T47D (cell line): ENCODE measurements at regions not wholly inside any gene's neighbourhood (a gene's known extent, or its start where the extent isn't known, plus 50 kb on each side); places are given as distances from the start of the nearest gene placed in this dataset.
"Not testable (repeated sequence)": the region's sequence is repeated elsewhere in the genome, so short reads cannot be mapped to it uniquely, and the experiment has no call there.

ENCODE experiments used
- DNase-seq, 2 experiments: peaks; one replicate each; pipeline versions ENCODE4 v3.0.0 to v3.0.0-alpha.2; 2011 to 2012; ENCODE audit warnings: low read depth in 1 of 2, low spot score in 1 of 2
- JUND ChIP-seq: IDR thresholded peaks from 2 replicates; pipeline ENCODE4 v1.6.1; 2012; ENCODE audit warnings: low read depth
- in situ Hi-C: cut with HindIII; loops from 2 replicates; pipeline ENCODE4 v1.10.0; 2016; ENCODE audit warnings: low sequenced_read_pairs, low pct_unique_long_range_greater_than_20kb

DNA sequence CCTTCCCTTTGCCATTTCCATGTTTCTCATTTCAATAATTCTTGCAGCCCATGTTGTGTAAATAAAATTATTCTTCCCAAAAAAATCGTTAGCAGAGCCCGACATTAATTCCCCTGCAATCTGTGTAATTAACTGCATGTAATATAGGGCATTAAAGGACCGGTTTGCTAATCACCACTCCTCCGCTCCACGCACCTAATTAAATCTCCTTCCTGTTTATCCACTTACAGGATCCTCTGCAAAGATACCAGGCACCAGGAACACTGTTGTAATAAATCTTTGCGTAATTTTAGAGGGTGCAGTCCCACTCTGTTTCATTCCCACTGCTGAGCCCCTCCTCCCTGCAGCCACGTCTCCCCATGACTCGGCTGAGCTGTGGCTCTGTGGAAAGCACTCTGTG lies 105.0 kb upstream of the PPP1R26 start:
- in situ Hi-C loops: no loop called here
- no peak for DNase-seq
- no peak for TF ChIP-seq JUND

DNA sequence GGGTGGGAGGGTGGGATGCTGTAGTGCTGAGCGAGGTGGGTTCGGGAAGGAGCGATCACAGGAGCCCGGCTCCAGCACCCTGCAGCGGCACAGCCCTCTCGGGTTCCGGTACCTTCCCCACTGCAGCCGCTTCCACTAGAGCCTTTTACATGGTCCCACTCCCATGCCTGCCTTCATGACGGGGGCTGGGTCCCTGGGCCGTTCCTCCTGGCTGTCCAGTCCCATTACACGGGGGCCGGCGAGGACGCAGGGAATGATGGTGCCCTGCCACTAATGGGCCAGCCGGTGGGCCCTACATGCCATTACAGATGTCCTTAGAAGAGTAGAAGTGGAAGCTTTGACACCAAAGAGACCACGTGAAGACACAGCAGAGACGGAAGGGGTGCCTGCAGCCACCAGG lies 104.6 kb upstream of the PPP1R26 start:
- DNase-seq: no peak
- in situ Hi-C loops: no loop called here
- no peak for TF ChIP-seq JUND

DNA sequence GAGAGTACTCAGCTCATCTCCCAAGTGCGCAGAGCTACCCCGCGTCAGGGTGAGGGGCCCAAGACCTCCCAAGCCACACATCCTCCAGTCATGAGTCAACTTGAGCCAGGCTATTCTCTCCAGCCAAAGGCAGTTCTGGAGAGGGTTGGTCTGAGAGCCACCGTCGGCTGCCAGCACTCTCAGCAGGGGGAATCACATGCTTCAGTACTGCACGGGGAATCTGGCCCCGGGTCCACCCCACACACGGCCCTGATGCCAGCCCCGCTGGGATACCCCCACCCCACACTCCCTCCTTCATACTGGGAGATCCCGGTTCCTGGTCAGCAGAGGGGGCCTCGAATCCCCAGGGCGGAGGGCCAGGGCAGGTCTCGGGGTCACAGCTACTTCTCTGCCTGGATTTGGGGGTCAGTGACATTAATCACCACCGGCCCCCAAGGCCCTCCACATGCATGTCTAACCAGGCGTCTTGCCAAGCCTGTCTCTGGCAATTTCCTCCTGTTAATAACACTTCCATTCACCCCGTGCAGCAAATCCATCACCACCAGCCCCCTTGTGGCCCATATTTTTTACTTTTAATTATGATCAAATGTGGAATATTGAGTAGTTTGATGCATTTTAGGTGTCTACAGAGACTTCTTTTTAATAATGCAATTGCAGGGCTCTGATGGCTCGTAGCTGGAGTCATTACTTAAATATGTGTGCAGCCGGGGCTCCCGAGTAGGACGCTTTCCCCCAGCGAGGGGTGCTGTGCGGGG lies 102.9 kb upstream of the PPP1R26 start:
- TF ChIP-seq JUND: no peak
- in situ Hi-C loops: no loop called here
- no peak for DNase-seq

DNA sequence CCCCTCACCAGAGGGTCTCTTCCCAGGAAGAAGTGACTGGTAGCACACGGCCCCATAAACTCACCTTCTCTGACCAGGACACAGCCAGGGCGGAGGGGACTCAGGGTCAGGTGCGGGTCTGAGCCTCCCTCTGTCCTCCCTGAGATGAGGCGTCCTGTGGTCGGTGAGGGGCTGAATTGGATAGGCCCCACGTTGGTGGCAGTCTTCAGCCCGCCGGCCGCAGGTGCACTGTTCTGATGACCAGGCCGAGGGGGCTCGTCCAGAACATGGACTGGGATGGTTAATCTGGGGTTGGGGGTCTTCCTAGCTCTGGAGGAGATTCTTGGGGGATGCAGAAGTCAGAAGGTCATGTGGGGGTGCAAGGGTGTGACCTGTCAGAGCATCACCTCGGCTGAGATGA lies 102.2 kb upstream of the PPP1R26 start:
- TF ChIP-seq JUND: no peak
- in situ Hi-C loops: no loop called here

DNA sequence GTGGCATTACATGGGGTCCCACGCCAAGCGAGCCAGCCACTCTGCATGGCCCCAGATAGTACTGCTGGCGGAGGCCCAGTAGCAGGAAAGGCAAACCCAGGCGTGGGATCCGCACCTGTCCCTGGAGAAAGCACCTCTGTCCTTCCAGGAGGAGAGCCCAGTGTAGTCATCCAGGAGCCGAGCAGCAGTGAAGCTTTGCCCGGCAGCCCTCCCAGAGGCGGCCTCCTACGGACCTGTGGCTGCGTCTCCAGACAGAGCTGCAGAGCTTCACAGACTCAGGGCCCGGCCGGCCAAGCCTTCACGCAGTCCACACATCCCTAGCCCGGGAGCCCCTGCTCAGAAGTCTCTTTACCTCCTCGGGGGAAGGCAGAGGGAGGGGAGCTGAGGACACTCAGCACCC lies 100.8 kb upstream of the PPP1R26 start:
- TF ChIP-seq JUND: no peak
- DNase-seq: no peak
- in situ Hi-C loops: no loop called here

More for the DNA sequence above, 102.2 kb upstream of the PPP1R26 start:
- DNase-seq: no peak

DNA sequence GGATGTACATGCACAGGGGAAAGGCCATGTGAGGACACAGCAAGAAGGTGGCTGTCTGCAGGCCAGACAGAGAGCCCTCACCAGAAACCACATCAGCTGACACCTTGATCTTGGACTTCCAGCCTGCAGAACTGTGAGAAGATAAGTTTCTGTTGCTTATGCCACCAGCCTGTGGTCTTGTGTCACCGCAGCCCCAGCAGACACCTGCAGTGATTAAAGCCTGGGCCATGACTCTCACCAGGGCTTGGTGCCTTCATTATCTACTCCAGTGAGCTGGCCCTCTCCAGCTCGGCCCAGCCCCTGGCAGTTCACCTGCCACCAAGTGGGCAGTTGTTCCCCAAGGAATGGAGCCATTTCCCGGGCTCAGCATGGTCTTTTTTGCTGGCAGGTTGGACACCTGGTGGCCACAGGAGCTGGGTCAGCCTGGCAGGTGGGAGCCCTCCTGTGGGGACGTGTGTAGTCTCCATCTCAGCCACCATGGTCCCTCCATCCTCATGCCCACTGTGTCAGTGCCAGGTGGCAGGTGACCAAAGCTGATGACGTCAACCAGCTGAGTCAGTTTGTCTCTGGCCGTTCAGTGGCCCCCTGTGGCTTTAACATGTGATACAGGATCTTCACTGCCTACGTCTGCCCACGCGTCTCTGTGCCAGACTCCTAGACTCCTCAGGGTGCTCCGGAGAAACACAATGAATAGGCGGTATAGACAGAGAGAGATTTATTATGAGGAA lies 99.9 kb upstream of the PPP1R26 start:
- in situ Hi-C loops: no loop called here
- DNase-seq: no peak
- TF ChIP-seq JUND: no peak

DNA sequence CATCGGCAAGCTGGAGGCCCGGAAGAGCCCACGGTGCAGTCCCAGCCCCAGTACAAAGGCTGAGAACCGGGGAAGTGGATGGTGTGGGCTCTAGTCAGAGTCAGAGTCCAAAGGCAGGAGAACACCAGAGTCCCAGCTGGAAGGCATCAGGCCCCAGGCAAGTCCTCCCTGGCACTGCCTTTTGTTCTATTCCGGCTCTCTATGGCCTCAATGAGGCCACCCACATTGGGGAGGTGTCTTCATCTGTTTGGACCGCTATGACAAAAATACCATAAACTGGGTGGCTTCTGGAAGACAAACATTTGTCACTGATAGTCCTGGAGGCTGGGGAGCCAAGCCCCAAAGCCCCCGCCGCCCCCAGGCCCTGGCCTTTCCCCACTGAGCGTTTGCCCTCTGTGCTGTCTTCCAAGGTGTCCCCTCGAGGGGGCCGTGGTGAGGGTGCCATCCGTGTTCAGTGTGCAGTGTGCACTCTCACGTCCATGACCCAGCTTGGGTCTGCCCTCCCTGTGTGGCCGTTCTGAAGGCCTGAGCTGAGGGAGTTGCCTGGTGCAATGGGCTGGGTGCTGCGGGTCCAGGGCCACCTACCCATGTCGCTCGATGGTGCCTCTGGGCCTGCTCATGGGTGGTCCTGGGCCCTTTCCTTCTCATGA lies 99.1 kb upstream of the PPP1R26 start:
- DNase-seq: no peak

DNA sequence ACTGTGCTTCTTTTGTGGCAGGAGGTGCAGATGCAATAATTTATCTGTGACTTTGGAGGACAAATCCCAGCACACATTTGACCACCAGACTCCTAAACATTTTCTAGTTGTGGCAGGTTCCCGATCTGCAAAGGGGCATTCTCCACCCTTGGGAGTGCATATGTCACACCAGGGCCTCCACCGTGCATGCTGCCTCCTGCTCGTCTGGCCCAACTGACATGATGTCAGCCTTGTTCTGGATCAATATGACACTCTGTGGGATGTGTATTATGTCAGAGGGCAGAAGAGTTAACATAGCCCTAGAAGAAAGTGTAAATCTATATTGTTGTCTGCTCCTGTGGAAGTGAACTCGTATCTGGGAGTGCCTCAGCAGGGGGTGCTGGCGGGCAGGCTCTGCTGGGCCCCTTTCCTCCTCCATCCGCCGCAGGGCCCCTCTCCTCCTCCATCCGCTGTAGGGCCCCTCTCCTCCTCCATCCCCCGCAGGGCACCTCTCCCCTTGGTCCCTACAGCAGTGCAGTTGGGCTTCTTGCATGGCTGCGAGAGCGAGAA lies 97.7 kb upstream of the PPP1R26 start:
- no peak for DNase-seq
- in situ Hi-C loops: no loop called here
- no peak for TF ChIP-seq JUND

More for the DNA sequence above, 99.1 kb upstream of the PPP1R26 start:
- no peak for TF ChIP-seq JUND
- in situ Hi-C loops: no loop called here

DNA sequence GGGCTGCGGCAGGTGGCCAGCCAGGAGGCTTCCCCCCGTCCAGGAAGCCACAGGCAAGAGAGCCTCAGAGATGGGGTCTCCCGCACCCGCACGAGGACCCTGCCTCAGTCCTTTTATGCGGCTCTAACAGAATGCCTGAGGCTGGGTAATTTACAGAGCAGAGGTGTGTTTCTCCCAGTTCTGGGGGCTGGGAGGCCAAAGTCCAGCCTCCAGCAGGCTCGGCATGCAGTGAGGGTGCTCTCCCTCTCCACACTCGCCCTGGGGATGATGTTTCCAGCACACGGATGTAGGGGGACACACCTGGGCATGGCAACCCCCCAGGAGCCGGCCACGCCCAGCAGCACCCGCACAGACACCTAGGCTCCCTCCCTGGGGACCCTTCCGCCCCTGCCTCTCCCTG lies 95.4 kb upstream of the PPP1R26 start:
- no peak for TF ChIP-seq JUND
- in situ Hi-C loops: no loop called here
- no peak for DNase-seq

DNA sequence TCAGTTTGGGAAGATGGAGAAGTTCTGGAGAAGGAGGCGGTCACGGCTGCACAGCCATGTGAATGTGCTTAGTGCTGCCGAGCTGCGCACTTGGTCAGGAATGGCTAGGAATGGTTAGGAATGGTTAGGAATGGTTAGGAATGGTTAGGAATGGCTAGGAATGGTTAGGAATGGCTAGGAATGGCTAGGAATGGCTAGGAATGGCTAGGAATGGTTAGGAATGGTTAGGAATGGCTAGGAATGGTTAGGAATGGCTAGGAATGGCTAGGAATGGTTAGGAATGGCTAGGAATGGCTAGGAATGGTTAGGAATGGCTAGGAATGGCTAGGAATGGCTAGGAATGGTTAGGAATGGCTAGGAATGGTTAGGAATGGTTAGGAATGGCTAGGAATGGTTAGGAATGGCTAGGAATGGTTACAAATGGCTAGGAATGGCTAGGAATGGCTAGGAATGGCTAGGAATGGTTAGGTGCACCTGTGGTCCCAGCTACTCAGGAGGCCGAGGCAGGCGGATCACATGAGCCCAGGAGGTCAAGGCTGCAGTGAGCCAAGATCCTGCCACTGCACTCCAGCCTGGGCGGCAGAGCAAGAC lies 94.7 kb upstream of the PPP1R26 start:
- in situ Hi-C loops, DNase-seq: not testable (repeated sequence)

DNA sequence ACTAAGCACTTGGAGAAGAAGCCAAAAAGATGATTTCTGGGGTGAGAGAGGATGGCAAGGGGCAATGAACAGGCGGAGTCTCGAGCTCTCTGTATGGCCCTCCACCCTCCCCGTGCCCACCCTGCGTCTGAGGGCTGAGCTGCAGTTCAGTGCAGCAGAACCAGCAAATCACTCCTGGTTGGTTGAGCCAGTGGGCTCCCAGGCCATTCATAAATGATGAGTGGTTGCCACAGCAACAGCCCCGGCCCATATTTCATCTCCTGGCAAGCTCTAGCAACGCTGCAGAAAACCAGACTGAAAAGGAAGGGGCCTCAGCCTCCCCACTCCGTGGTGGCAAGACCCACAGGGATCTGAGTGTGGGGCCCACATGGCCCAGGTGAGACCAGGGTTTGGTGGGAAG lies 93.8 kb upstream of the PPP1R26 start:
- in situ Hi-C loops: no loop called here
- DNase-seq: no peak
- TF ChIP-seq JUND: no peak

DNA sequence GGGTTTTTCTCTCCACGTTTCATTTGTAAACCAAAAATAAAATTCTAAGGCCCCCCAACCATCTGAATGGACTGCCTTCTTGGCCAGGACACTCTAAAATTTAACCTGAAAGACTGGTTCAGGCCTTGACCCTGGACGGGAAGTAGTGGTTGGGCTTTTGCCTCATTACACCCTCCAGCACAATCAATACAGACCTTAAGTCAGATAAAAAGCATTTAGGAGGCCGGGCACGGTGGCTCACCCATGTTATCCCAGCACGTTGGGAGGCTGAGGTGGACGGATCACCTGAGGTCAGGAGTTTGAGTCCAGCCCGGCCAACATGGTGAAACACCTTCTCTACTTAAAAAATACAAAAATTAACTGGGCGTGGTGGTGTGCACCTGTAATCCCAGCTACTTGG lies 91.6 kb upstream of the PPP1R26 start:
- in situ Hi-C loops: no loop called here
- TF ChIP-seq JUND: no peak

More for the DNA sequence above, 91.6 kb upstream of the PPP1R26 start:
- peak in 1 of 2 experiments; percentile 78 for DNase-seq
